ENCODE measurements at regions not wholly inside any gene's neighbourhood (a gene's known extent, or its start where the extent isn't known, plus 50 kb on each side); places are given as distances from the start of the nearest gene placed in this dataset.

DNA sequence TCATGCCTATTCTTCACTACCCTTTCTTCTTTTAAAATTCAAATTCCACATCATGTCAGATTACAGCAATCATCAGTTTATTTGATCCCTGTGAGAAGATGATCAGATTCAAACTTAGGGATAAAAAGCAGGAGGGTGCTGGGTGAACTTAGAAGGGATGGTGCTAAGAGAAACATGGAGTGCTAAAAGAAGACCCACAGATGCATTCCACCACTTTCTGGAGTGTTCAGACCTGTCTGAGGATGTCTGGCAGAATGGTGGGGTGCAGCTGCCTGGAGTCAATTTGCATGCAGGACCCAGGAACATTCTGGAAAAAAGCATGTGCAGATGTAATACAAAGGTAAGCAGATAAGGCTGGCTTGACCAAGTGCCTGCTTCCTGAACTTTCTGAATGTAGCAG, 372.9 kb upstream of the RUNX1 start:
- no peak for FAIRE-seq
- Histone ChIP-seq H3K4me3 (replicated peaks in 1 of 3; ENCODE audit: insufficient read depth in 1 of 3, low read depth in 2 of 3, low read length in 3 of 3) (no peak overlapping the region), H3K9ac (ENCODE audit: insufficient read depth, low read depth, low read length) (no peak overlapping the region), H3K4me1 (ENCODE audit: insufficient read depth, low read length) (no peaks in the 10 kb centered on the region), H3K27ac (ENCODE audit: extremely low read length, insufficient read depth, low read length) (no peak overlapping the region), H2AFZ (ENCODE audit: low read length) (no peak overlapping the region), H3K79me2 (ENCODE audit: insufficient read depth, low read length) (no peaks in the 10 kb centered on the region), H3K36me3 (replicated peaks in 1 of 2; ENCODE audit: control insufficient read depth in 1 of 2, insufficient read depth in 2 of 2, low read length in 2 of 2) (no peaks in the 10 kb centered on the region), H3K4me2 (ENCODE audit: low read depth, low read length) (no peak overlapping the region), H3K27me3 (ENCODE audit: control insufficient read depth in 1 of 2, insufficient read depth in 2 of 2, low read length in 2 of 2) (no peaks in the 10 kb centered on the region), H3K9me3 (ENCODE audit: low read length) (no peaks in the 10 kb centered on the region; the same call in 1 of the 2 replicates), H4K20me1 (ENCODE audit: insufficient read depth, low read length) (no peaks in the 10 kb centered on the region)
- CTCF ChIA-PET (ENCODE audit: low intra/inter-chr PET ratio, low total read pairs), result no interaction called here
- POLR2A ChIA-PET, result no interaction called here
- in situ Hi-C loops (cut with HindIII; ENCODE audit: extremely low pct_ligation_motif_present, low pct_unique_long_range_greater_than_20kb) (loop anchor here (25.0 kb wide), 1 partner anchor 685 kb away; no protein-coding TSS in a partner anchor), intact Hi-C loops (cut with micrococcal nuclease; ENCODE audit: unreplicated experiment) (no loop called here)
- ATAC-seq, result no peak
- no TSS peak for BruUV-seq (replicated peaks)
- no peak for DNase-seq (ENCODE audit: low spot score)
- no peak for TF ChIP-seq NFRKB (IDR thresholded peaks at IDR 0.05)
- no peak for TF ChIP-seq HDAC1 (CRISPR knock-in tag; IDR thresholded peaks at IDR 0.05)
- no peak for TF ChIP-seq NFE2 (CRISPR knock-in tag; IDR thresholded peaks at IDR 0.05)
- no peak for TF ChIP-seq KLF6 (CRISPR knock-in tag; IDR thresholded peaks at IDR 0.05)
- TF ChIP-seq ZNF253 (CRISPR knock-in tag; IDR thresholded peaks at IDR 0.05; ENCODE audit: borderline replicate concordance), result no peak
- no peak for TF ChIP-seq SMYD3 (CRISPR knock-in tag; IDR thresholded peaks at IDR 0.05)
- TF ChIP-seq RAD51 (IDR thresholded peaks at IDR 0.05; ENCODE audit: borderline replicate concordance), result no peak
- TF ChIP-seq MAF1 (CRISPR knock-in tag; IDR thresholded peaks at IDR 0.05; ENCODE audit: borderline replicate concordance), result no peak
- TF ChIP-seq ZNF564 (CRISPR knock-in tag; IDR thresholded peaks at IDR 0.05), result no peak
- TF ChIP-seq, protein P1, sequence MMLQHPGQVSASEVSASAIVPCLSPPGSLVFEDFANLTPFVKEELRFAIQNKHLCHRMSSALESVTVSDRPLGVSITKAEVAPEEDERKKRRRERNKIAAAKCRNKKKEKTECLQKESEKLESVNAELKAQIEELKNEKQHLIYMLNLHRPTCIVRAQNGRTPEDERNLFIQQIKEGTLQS (CRISPR knock-in tag; IDR thresholded peaks at IDR 0.05), result no peak

DNA sequence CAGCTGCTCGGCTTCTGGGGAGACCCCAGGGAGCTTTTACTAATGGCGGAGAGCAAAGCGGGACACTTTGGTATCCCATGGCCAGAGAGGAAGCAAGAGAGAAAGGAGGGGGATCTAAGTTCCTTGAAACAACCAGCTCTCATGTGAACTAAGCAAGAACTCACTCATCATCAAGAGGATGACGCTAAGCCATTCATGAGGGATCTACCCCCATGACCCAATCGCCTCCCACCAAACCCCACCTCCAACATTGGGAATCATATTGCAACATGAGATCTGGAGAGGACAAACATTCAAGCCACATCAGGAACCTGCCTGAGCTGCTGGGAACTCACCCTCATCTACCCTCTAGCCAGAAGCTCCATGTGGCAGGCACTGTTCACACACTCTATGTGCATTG, 372.1 kb upstream of the RUNX1 start:
- Histone ChIP-seq H4K20me1 (ENCODE audit: insufficient read depth, low read length) (no peaks in the 10 kb centered on the region), H3K27ac (ENCODE audit: extremely low read length, insufficient read depth, low read length) (no peak overlapping the region), H3K79me2 (ENCODE audit: insufficient read depth, low read length) (no peaks in the 10 kb centered on the region), H3K9me3 (ENCODE audit: low read length) (no peaks in the 10 kb centered on the region; the same call in 1 of the 2 replicates), H3K4me3 (replicated peaks in 1 of 3; ENCODE audit: insufficient read depth in 1 of 3, low read depth in 2 of 3, low read length in 3 of 3) (no peak overlapping the region), H3K4me2 (ENCODE audit: low read depth, low read length) (no peak overlapping the region), H3K4me1 (ENCODE audit: insufficient read depth, low read length) (no peaks in the 10 kb centered on the region), H3K27me3 (ENCODE audit: control insufficient read depth in 1 of 2, insufficient read depth in 2 of 2, low read length in 2 of 2) (no peaks in the 10 kb centered on the region), H2AFZ (ENCODE audit: low read length) (no peak overlapping the region), H3K9ac (ENCODE audit: insufficient read depth, low read depth, low read length) (no peak overlapping the region), H3K36me3 (replicated peaks in 1 of 2; ENCODE audit: control insufficient read depth in 1 of 2, insufficient read depth in 2 of 2, low read length in 2 of 2) (no peaks in the 10 kb centered on the region)
- in situ Hi-C loops (cut with HindIII; ENCODE audit: extremely low pct_ligation_motif_present, low pct_unique_long_range_greater_than_20kb) (loop anchor here (25.0 kb wide), 1 partner anchor 684 kb away; no protein-coding TSS in a partner anchor), intact Hi-C loops (cut with micrococcal nuclease; ENCODE audit: unreplicated experiment) (no loop called here)
- BruUV-seq (replicated peaks), result no TSS peak
- DNase-seq (ENCODE audit: low spot score) (no peak), ATAC-seq (no peak), FAIRE-seq (no peak)
- POLR2A ChIA-PET, result no interaction called here
- 65% methylated on average over 5 of the region's 5 CpGs for WGBS (ENCODE audit: low lambda C conversion rate)
- CTCF ChIA-PET (ENCODE audit: low intra/inter-chr PET ratio, low total read pairs), result no interaction called here
- no peak for TF ChIP-seq SSRP1 (CRISPR knock-in tag; IDR thresholded peaks at IDR 0.05)
- no peak for TF ChIP-seq ZNF737 (CRISPR knock-in tag; IDR thresholded peaks at IDR 0.05; ENCODE audit: borderline replicate concordance)
- no peak for TF ChIP-seq MTF1 (CRISPR knock-in tag; IDR thresholded peaks at IDR 0.05)
- TF ChIP-seq MED1 (CRISPR knock-in tag; IDR thresholded peaks at IDR 0.05), result no peak
- TF ChIP-seq ZNF772 (CRISPR knock-in tag; IDR thresholded peaks at IDR 0.05), result no peak
- TF ChIP-seq ZC3H13 (CRISPR knock-in tag; IDR thresholded peaks at IDR 0.05), result no peak
- TF ChIP-seq ZNF501 (CRISPR knock-in tag; IDR thresholded peaks at IDR 0.05), result no peak
- TF ChIP-seq ISX (CRISPR knock-in tag; conservative IDR thresholded peaks at IDR 0.05), result no peak

Data from HepG2 (cell line).